Osteoblast (primary cell): ENCODE measurements at regions not wholly inside any gene's neighbourhood (a gene's known extent, or its start where the extent isn't known, plus 50 kb on each side); places are given as distances from the start of the nearest gene placed in this dataset.

Experiments used
- DNase-seq: peaks from one replicate; pipeline ENCODE4 v3.0.0; 2011; ENCODE audit warnings: low spot score, mixed read lengths; ENCODE audit not compliant: insufficient read length; ENCODE audit errors: missing footprints
- H2AFZ ChIP-seq: 2 replicates; pipeline ENCODE4 v1.6.0; 2011; ENCODE audit warnings: mild to moderate bottlenecking, low read length
- H3K27ac ChIP-seq: 2 replicates; pipeline ENCODE4 v1.5.1; 2011; ENCODE audit warnings: mild to moderate bottlenecking, low read depth, low read length, moderate library complexity
- H3K27me3 ChIP-seq: 2 replicates; pipeline ENCODE4 v1.6.0; 2012; ENCODE audit warnings: mild to moderate bottlenecking, control low read depth, inconsistent platforms, low read length, moderate library complexity; ENCODE audit not compliant: insufficient read depth
- H3K36me3 ChIP-seq: 2 replicates; pipeline ENCODE4 v1.5.1; 2011; ENCODE audit warnings: mild to moderate bottlenecking, low read length, control low read depth, moderate library complexity; ENCODE audit not compliant: insufficient read depth
- H3K4me1 ChIP-seq: 2 replicates; pipeline ENCODE4 v1.5.1; 2011; ENCODE audit warnings: mild to moderate bottlenecking, low read length, control low read depth, moderate library complexity; ENCODE audit not compliant: insufficient read depth
- H3K4me2 ChIP-seq: 2 replicates; pipeline ENCODE4 v1.6.0; 2011; ENCODE audit warnings: mild to moderate bottlenecking, low read length; ENCODE audit not compliant: insufficient read depth
- H3K4me3 ChIP-seq: fragments of 200-600 bp; sonication (generic); 3 replicates; pipeline ENCODE4 v1.5.1; 2012; ENCODE audit warnings: mild to moderate bottlenecking, low read length, inconsistent platforms; ENCODE audit not compliant: insufficient read depth
- H3K79me2 ChIP-seq: 2 replicates; pipeline ENCODE4 v1.6.0; 2012; ENCODE audit warnings: mild to moderate bottlenecking, low read length, control low read depth, inconsistent platforms; ENCODE audit not compliant: insufficient read depth
- H3K9me3 ChIP-seq: 2 replicates; pipeline ENCODE4 v1.5.1; 2011; ENCODE audit warnings: low read depth, low read length, control low read depth
- H4K20me1 ChIP-seq: 2 replicates; pipeline ENCODE4 v1.6.0; 2012; ENCODE audit warnings: mild to moderate bottlenecking, low read length, control low read depth; ENCODE audit not compliant: insufficient read depth
- CTCF ChIP-seq: IDR thresholded peaks from 2 replicates; pipeline ENCODE4 v1.5.1; 2011; ENCODE audit warnings: mild to moderate bottlenecking, low read depth, low read length, moderate library complexity; ENCODE audit errors: extremely low read depth

- Histone ChIP-seq H2AFZ (no peak overlapping the region), H4K20me1 (no peaks in the 10 kb centered on the region), H3K4me2 (no peak overlapping the region), H3K27me3 (peaks cover 5% of the 10 kb centered on the region), H3K4me1 (no peaks in the 10 kb centered on the region), H3K9me3 (no peaks in the 10 kb centered on the region), H3K27ac (no peak overlapping the region), H3K36me3 (no peaks in the 10 kb centered on the region), H3K79me2 (no peaks in the 10 kb centered on the region), H3K4me3 (no peak overlapping the region)
- no peak for TF ChIP-seq CTCF
- no peak for DNase-seq
Observed at GRCh38 chrX:3215249-3215648, 131.2 kb downstream of the MXRA5 start.

GRCh38 chrX:3206314-3206713, 140.1 kb downstream of the MXRA5 start:
- no peaks in the 10 kb centered on the region for H3K27me3 ChIP-seq
- H3K4me2 ChIP-seq: no peak overlapping the region
- no peak for DNase-seq
- no peaks in the 10 kb centered on the region for H3K36me3 ChIP-seq
- TF ChIP-seq CTCF: no peak
- no peaks in the 10 kb centered on the region for H3K4me1 ChIP-seq
- no peak overlapping the region for H2AFZ ChIP-seq
- H3K4me3 ChIP-seq: no peak overlapping the region
- no peak overlapping the region for H3K27ac ChIP-seq
- no peaks in the 10 kb centered on the region for H4K20me1 ChIP-seq
- H3K9me3 ChIP-seq: no peaks in the 10 kb centered on the region
- no peaks in the 10 kb centered on the region for H3K79me2 ChIP-seq

- no peak for TF ChIP-seq CTCF
- no peak overlapping the region for H3K4me2 ChIP-seq
- H3K36me3 ChIP-seq: no peaks in the 10 kb centered on the region
- no peak for DNase-seq
- H3K4me3 ChIP-seq: no peak overlapping the region
- H3K27me3 ChIP-seq: no peaks in the 10 kb centered on the region
- H3K9me3 ChIP-seq: no peaks in the 10 kb centered on the region
- H4K20me1 ChIP-seq: no peaks in the 10 kb centered on the region
- no peaks in the 10 kb centered on the region for H3K79me2 ChIP-seq
- no peaks in the 10 kb centered on the region for H3K4me1 ChIP-seq
- no peak overlapping the region for H3K27ac ChIP-seq
- H2AFZ ChIP-seq: no peak overlapping the region
Observed at GRCh38 chrX:3204606-3205005, 141.8 kb downstream of the MXRA5 start.

GRCh38 chrX:3195845-3196244, 150.6 kb downstream of the MXRA5 start:
- H4K20me1 ChIP-seq: no peaks in the 10 kb centered on the region
- no peaks in the 10 kb centered on the region for H3K79me2 ChIP-seq
- H3K4me1 ChIP-seq: no peaks in the 10 kb centered on the region
- no peaks in the 10 kb centered on the region for H3K9me3 ChIP-seq
- H3K27ac ChIP-seq: no peak overlapping the region
- H3K4me2 ChIP-seq: no peak overlapping the region
- no peaks in the 10 kb centered on the region for H3K36me3 ChIP-seq
- DNase-seq: no peak
- H2AFZ ChIP-seq: no peak overlapping the region
- no peak for TF ChIP-seq CTCF
- H3K4me3 ChIP-seq: no peak overlapping the region
- H3K27me3 ChIP-seq: no peaks in the 10 kb centered on the region
